Hepatocyte (in vitro differentiated cells): ENCODE measurements at regions not wholly inside any gene's neighbourhood (a gene's known extent, or its start where the extent isn't known, plus 50 kb on each side); places are given as distances from the start of the nearest gene placed in this dataset.

Source experiments
- CTCF ChIP-seq: fragments of 200-600 bp; sonication (generic); IDR thresholded peaks from 2 replicates; pipeline ENCODE4 v1.5.1; 2016; ENCODE audit warnings: antibody characterized with exemption, mild to moderate bottlenecking; ENCODE audit not compliant: poor library complexity
- EZH2 ChIP-seq: fragments of 200-600 bp; sonication (generic); IDR thresholded peaks from 2 replicates; pipeline ENCODE4 v1.6.1; 2016; ENCODE audit warnings: antibody characterized with exemption, mild to moderate bottlenecking, borderline replicate concordance

GRCh38 chr5:24183981-24184380 is 460.8 kb downstream of the CDH10 start:
- no peak for TF ChIP-seq CTCF
- TF ChIP-seq EZH2, result no peak
